Endothelial cell of umbilical vein (primary cell): ENCODE measurements at regions not wholly inside any gene's neighbourhood (a gene's known extent, or its start where the extent isn't known, plus 50 kb on each side); places are given as distances from the start of the nearest gene placed in this dataset.

Source experiments
- BruUV-seq: library from RNA; stranded (reverse); fragments of 400-500 nt; replicated peaks from 2 replicates; lab custom pipeline; 2021; lab: Mats Ljungman, UMichigan
- CTCF ChIA-PET: fragments of 300-600, 350-600 bp; sonication (Branson Sonifier 250); formaldehyde crosslinking; loops from one replicate; lab custom pipeline; 2021; ENCODE audit warnings: antibody characterized with exemption, inconsistent platforms; lab: Charles Lee
- POLR2A ChIA-PET: fragments of 300-600, 350-600 bp; sonication (Branson Sonifier 250); formaldehyde crosslinking; loops from one replicate; lab custom pipeline; 2021; ENCODE audit warnings: antibody characterized with exemption, inconsistent platforms; lab: Charles Lee
- DNase-seq: peaks from one replicate; pipeline ENCODE4 v3.0.0-alpha.2; 2011; ENCODE audit warnings: low read depth, low spot score
- FAIRE-seq: peaks from 2 replicates; lab custom pipeline; 2011; peaks lifted over from hg19 to GRCh38; lab: Jason Lieb, UNC
- H2AFZ ChIP-seq: 2 replicates; pipeline ENCODE4 v1.6.0; 2012; ENCODE audit warnings: low read depth, low read length, control low read depth, inconsistent platforms
- H3K27ac ChIP-seq: 2 replicates; pipeline ENCODE4 v1.5.1; 2011; ENCODE audit warnings: low read depth, mild to moderate bottlenecking, control low read depth, low read length, moderate library complexity; ENCODE audit not compliant: insufficient read depth
- H3K27me3 ChIP-seq, 2 experiments: 2 replicates each; pipeline versions ENCODE4 v1.6.0 to v1.6.1; 2011; ENCODE audit warnings: low read length in 2 of 2, mixed read lengths in 1 of 2; ENCODE audit not compliant: control insufficient read depth in 2 of 2, insufficient read depth in 2 of 2
- H3K36me3 ChIP-seq, 2 experiments: 2 replicates in 1 of 2; 3 replicates in 1 of 2; pipeline ENCODE4 v1.5.1; 2011; ENCODE audit warnings: low read length in 2 of 2, mild to moderate bottlenecking in 1 of 2, moderate library complexity in 1 of 2; ENCODE audit not compliant: control insufficient read depth in 2 of 2, insufficient read depth in 2 of 2; ENCODE audit errors: extremely low read depth in 1 of 2
- H3K4me1 ChIP-seq: 3 replicates; pipeline ENCODE4 v1.5.1; 2011; ENCODE audit warnings: mild to moderate bottlenecking, low read length; ENCODE audit not compliant: control insufficient read depth, insufficient read depth; ENCODE audit errors: extremely low read depth
- H3K4me2 ChIP-seq: 2 replicates; pipeline ENCODE4 v1.6.1; 2011; ENCODE audit warnings: low read length, control low read depth, mixed read lengths; ENCODE audit not compliant: insufficient read depth
- H3K4me3 ChIP-seq, 3 experiments: fragments of 200-600 bp in 1 of 3; sonication (generic), shearing (Covaris generic) in 1 of 3; replicated peaks in 1 of 3; 2 replicates each; pipeline ENCODE4 v1.5.1; 2011 to 2016; ENCODE audit warnings: control low read depth in 3 of 3, low read length in 3 of 3, mild to moderate bottlenecking in 2 of 3, inconsistent platforms in 1 of 3, low read depth in 1 of 3, moderate library complexity in 1 of 3; ENCODE audit not compliant: insufficient read depth in 1 of 3
- H3K79me2 ChIP-seq: 2 replicates; pipeline ENCODE4 v1.6.0; 2012; ENCODE audit warnings: low read length, inconsistent platforms; ENCODE audit not compliant: control insufficient read depth, insufficient read depth
- H3K9ac ChIP-seq: replicated peaks from 2 replicates; pipeline ENCODE3; 2011; ENCODE audit warnings: low read length, control low read depth; ENCODE audit not compliant: insufficient read depth; ENCODE audit errors: extremely low read depth
- H3K9me1 ChIP-seq: replicated peaks from 3 replicates; pipeline ENCODE4 v1.6.0; 2011; ENCODE audit warnings: mild to moderate bottlenecking, low read length; ENCODE audit not compliant: control insufficient read depth, insufficient read depth; ENCODE audit errors: extremely low read depth
- H3K9me3 ChIP-seq: replicated peaks from 2 replicates; pipeline ENCODE4 v1.5.1; 2012; ENCODE audit warnings: low read length, inconsistent platforms; ENCODE audit not compliant: control insufficient read depth, insufficient read depth
- H4K20me1 ChIP-seq: replicated peaks from 2 replicates; pipeline ENCODE3; 2011; ENCODE audit warnings: mild to moderate bottlenecking, low read length; ENCODE audit not compliant: control insufficient read depth, insufficient read depth; ENCODE audit errors: extremely low read depth
- CTCF ChIP-seq, 2 donors: IDR thresholded peaks; 1 replicate in 1 of 2; 2 replicates in 1 of 2; pipeline ENCODE4 v1.5.1; 2011; ENCODE audit warnings: low read length in 2 of 2, mild to moderate bottlenecking in 2 of 2, moderate library complexity in 2 of 2, control low read depth in 1 of 2, inconsistent platforms in 1 of 2, low read depth in 1 of 2; ENCODE audit not compliant: insufficient read depth in 1 of 2; ENCODE audit errors: extremely low read depth in 1 of 2
- EZH2 ChIP-seq: IDR thresholded peaks from 2 replicates; pipeline ENCODE4 v1.6.1; 2012; ENCODE audit warnings: borderline replicate concordance, low read depth, mild to moderate bottlenecking, moderate library complexity, low read length, inconsistent platforms; ENCODE audit not compliant: severe bottlenecking
- FOS ChIP-seq: IDR thresholded peaks from 2 replicates; pipeline ENCODE4 v1.6.1; 2011; ENCODE audit warnings: mild to moderate bottlenecking, low read length, moderate library complexity, borderline replicate concordance; ENCODE audit not compliant: insufficient read depth
- GATA2 ChIP-seq: IDR thresholded peaks from 2 replicates; pipeline ENCODE4 v1.7.0; 2011; ENCODE audit warnings: low read depth, mild to moderate bottlenecking, moderate library complexity, mixed read lengths, low read length; ENCODE audit not compliant: insufficient read length, insufficient read depth
- MAX ChIP-seq: IDR thresholded peaks from 2 replicates; pipeline ENCODE4 v1.6.1; 2011; ENCODE audit not compliant: insufficient read depth, insufficient read length
- MYC ChIP-seq: IDR thresholded peaks from one replicate; pipeline ENCODE4 v1.6.1; 2011; ENCODE audit warnings: mild to moderate bottlenecking, low read depth, low read length
- POLR2A ChIP-seq: IDR thresholded peaks from 2 replicates; pipeline ENCODE4 v1.6.1; 2012; ENCODE audit warnings: low read depth, mild to moderate bottlenecking, control low read depth, low read length
- POLR2AphosphoS5 ChIP-seq: IDR thresholded peaks from 2 replicates; pipeline ENCODE4 v1.6.1; 2012; ENCODE audit warnings: low read depth, mild to moderate bottlenecking, control low read depth, low read length, moderate library complexity; ENCODE audit not compliant: insufficient read depth
- dilution Hi-C: fragments of 300-500 bp; cut with MboI; formaldehyde crosslinking; loops from one replicate; pipeline ENCODE4 v1.15.0; 2019; ENCODE audit warnings: low sequenced_read_pairs; ENCODE audit not compliant: extremely low pct_ligation_motif_present
- intact Hi-C: fragments of 100-400 bp; cut with micrococcal nuclease; formaldehyde crosslinking; loops from one replicate; pipeline ENCODE4 v1.10.0; 2022

GRCh38 chr13:48784916-48785548, 131.3 kb downstream of the CYSLTR2 start:
- peak; percentile 65 for FAIRE-seq
- no peak for DNase-seq
- Histone ChIP-seq H4K20me1 (no peaks in the 10 kb centered on the region), H3K9me3 (no peaks in the 10 kb centered on the region), H3K9ac (no peak overlapping the region), H3K79me2 (no peaks in the 10 kb centered on the region), H3K4me1 (no peaks in the 10 kb centered on the region), H3K4me3 (no peak overlapping the region), H3K4me2 (no peak overlapping the region), H3K27ac (no peak overlapping the region), H3K36me3 (no peaks in the 10 kb centered on the region), H2AFZ (no peak overlapping the region), H3K27me3 (peaks cover 2 to 3% of the 10 kb centered on the region in 2 experiments), H3K9me1 (no peaks in the 10 kb centered on the region)
- no peak for TF ChIP-seq EZH2
- TF ChIP-seq MYC, result no peak
- no peak for TF ChIP-seq GATA2
- no peak for TF ChIP-seq POLR2A
- no peak for TF ChIP-seq POLR2AphosphoS5
- TF ChIP-seq FOS, result no peak
- no peak for TF ChIP-seq MAX
- TF ChIP-seq CTCF (IDR thresholded peaks at IDR 0.05; ENCODE audit: extremely low read depth in 1 of 2, insufficient read depth in 1 of 2, low read depth in 1 of 2, low read length in 2 of 2), result no peak
- BruUV-seq, result no TSS peak
- POLR2A ChIA-PET, result no interaction called here
- intact Hi-C loops (no loop called here), dilution Hi-C loops (no loop called here)
- CTCF ChIA-PET, result no interaction called here
